Activated T-cell treated with anti-CD3 and anti-CD28 coated beads, Interleukin-2, amount 50 U/mL, for 24 hours (primary cell): ENCODE measurements at regions not wholly inside any gene's neighbourhood (a gene's known extent, or its start where the extent isn't known, plus 50 kb on each side); places are given as distances from the start of the nearest gene placed in this dataset.

Experiments used
- DNase-seq: peaks from one replicate; pipeline ENCODE4 v3.0.0-alpha.2; 2020
- H3K27ac Mint-ChIP-seq: 2 replicates; pipeline ENCODE4 v1.8.0; 2020; ENCODE audit warnings: mild to moderate bottlenecking, mixed read lengths
- H3K27me3 Mint-ChIP-seq: 2 replicates; pipeline ENCODE4 v1.8.0; 2020; ENCODE audit warnings: mixed read lengths
- H3K36me3 Mint-ChIP-seq: 2 replicates; pipeline ENCODE4 v1.8.0; 2020; ENCODE audit warnings: low read depth, mixed read lengths
- H3K4me1 Mint-ChIP-seq: 2 replicates; pipeline ENCODE4 v1.8.0; 2020; ENCODE audit warnings: low read depth, mixed read lengths
- H3K4me3 Mint-ChIP-seq: 2 replicates; pipeline ENCODE4 v1.8.0; 2020; ENCODE audit warnings: mild to moderate bottlenecking, moderate library complexity, mixed read lengths
- H3K9me3 Mint-ChIP-seq: 2 replicates; pipeline ENCODE4 v1.8.0; 2020; ENCODE audit warnings: mixed read lengths

GRCh38 chr17:69997332-69997731 lies 77.7 kb upstream of the KCNJ16 start:
- no peak for DNase-seq
- Mint-ChIP-seq H3K27ac (no peak overlapping the region), H3K9me3 (no peaks in the 10 kb centered on the region), H3K36me3 (no peaks in the 10 kb centered on the region), H3K4me1 (no peaks in the 10 kb centered on the region), H3K4me3 (no peak overlapping the region), H3K27me3 (peaks cover 2% of the 10 kb centered on the region)

GRCh38 chr17:69999253-69999652 lies 75.8 kb upstream of the KCNJ16 start:
- Mint-ChIP-seq H3K36me3 (no peaks in the 10 kb centered on the region), H3K9me3 (no peaks in the 10 kb centered on the region), H3K27me3 (peaks cover 2% of the 10 kb centered on the region), H3K27ac (no peak overlapping the region), H3K4me1 (no peaks in the 10 kb centered on the region), H3K4me3 (no peak overlapping the region)
- no peak for DNase-seq

DNA sequence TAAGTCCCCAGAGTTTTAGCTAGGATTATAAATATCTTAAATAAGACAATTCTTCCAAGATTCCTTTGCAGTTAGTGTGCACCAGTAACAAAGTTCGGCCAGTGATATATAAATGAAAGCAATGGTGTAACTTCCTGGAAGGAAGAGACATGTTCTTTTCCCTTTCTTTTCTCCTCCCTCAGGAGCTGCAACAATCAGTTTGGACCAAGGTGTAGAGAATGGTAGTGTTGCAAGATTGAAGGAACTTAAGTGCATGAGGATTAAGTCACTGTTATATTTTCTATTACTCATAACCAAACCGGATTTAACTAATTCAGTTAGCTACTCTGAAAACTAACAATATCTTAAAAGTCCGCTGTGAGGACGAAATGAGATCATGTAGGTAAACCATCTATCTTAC lies 68.9 kb upstream of the KCNJ16 start:
- Mint-ChIP-seq H3K27ac (no peak overlapping the region), H3K4me1 (no peaks in the 10 kb centered on the region), H3K9me3 (no peaks in the 10 kb centered on the region), H3K36me3 (no peaks in the 10 kb centered on the region), H3K27me3 (peaks cover 4% of the 10 kb centered on the region), H3K4me3 (no peak overlapping the region)
- DNase-seq: no peak

DNA sequence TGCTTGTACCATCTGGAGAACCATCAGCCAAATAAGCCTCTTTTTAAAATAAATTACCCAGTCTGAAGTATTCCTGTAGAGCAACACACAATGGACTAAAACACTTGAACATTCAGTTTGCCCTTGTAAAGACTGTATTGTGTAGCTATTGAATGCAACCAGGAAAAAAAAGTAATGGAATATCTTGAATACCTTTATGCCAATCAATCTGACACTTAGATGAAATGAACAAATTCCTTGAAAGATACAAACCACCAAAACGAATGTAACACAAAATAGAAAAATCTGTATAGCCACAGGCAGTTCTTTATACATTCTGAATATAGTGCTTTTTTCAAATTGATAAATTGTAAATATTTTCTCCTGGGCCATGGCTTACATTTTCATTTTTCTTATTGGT lies 63.3 kb upstream of the KCNJ16 start:
- DNase-seq: no peak
- Mint-ChIP-seq H3K9me3 (no peaks in the 10 kb centered on the region), H3K4me3 (no peak overlapping the region), H3K4me1 (no peaks in the 10 kb centered on the region), H3K27ac (no peak overlapping the region), H3K36me3 (no peaks in the 10 kb centered on the region), H3K27me3 (no peaks in the 10 kb centered on the region)

DNA sequence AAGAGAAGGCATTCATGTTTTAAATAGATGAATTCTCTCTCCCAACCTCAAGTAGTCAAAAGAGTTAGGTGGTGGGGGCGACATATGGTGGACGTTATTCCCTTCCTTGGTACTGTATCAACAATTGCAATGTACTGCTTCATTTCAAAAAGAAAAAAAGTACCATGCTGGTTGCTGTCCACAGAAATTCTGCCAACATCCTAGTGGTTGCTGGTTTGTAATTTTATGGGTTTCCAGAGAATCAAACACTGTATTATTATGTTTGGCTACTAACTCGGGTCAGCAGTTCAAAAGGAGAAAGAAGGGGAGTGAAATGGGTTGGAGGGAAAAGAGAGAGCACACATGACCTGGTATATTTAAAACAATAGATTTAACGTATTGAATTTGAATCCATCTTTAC lies 61.1 kb upstream of the KCNJ16 start:
- Mint-ChIP-seq H3K27ac (no peak overlapping the region), H3K27me3 (no peaks in the 10 kb centered on the region), H3K4me1 (no peaks in the 10 kb centered on the region), H3K9me3 (no peaks in the 10 kb centered on the region), H3K36me3 (no peaks in the 10 kb centered on the region), H3K4me3 (no peak overlapping the region)
- DNase-seq: no peak

DNA sequence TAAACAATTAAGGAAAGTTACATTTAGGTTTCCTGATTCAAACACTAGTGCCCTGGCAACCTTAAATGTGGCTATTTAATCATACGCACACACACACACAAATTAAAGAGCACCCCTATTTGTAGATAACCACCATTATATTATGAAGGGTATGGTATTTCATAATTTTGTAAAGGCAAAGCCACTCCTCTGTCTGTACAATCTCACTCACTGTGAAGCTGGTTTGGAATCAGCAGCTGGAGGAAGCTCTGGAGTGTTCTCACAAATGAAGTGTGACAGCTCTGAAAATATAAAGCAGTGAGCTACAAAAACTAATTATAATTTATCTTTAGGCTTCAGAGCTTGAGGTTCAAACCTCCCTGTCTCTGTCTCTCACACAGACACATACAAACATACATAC lies 57.9 kb upstream of the KCNJ16 start:
- Mint-ChIP-seq H3K9me3 (no peaks in the 10 kb centered on the region), H3K27me3 (no peaks in the 10 kb centered on the region), H3K4me1 (no peaks in the 10 kb centered on the region), H3K27ac (no peak overlapping the region), H3K4me3 (no peak overlapping the region), H3K36me3 (no peaks in the 10 kb centered on the region)
- no peak for DNase-seq

DNA sequence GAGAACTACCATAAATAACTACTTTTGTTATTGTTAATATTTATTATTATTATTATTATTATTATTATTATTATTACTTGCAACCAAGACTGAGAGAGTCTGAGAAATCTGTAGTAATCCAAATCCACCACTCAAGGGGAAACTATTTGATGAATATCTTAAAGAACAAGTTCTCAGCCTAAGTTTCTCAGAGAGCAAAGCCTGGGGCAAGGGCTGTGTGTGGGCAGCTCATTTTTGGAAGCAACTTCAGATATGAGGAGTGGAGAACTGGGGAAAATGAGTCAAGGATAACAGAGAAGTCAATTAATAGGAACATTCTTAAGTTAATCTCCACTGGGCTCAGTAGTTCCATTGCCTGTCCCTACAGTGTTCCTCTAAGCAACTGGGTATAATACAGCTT lies 57.1 kb upstream of the KCNJ16 start:
- no peaks in the 10 kb centered on the region for H3K27me3 Mint-ChIP-seq
- no peak for DNase-seq
- H3K36me3 Mint-ChIP-seq: no peaks in the 10 kb centered on the region
- H3K9me3 Mint-ChIP-seq: no peaks in the 10 kb centered on the region
- H3K4me3 Mint-ChIP-seq: no peak overlapping the region
- no peak overlapping the region for H3K27ac Mint-ChIP-seq
- no peaks in the 10 kb centered on the region for H3K4me1 Mint-ChIP-seq

DNA sequence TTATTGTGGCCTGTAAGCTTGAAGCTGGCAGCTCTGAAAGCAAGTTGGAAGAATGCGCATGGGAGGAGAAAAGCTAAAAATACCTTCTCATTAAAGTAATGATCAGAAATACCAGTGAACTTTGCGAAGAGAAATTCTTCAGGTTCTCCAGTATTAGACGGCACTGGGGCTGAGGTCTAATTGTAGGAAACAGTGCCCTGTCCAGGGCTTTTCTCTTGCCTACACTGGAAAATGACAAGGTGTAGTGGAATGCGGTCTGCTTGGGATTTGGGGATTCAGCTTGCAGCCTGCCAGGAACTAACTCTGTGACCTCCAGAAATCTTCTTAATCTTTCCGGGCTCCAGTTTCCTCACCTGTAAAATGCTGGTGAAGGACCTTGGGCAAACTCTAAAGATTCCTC lies 53.3 kb upstream of the KCNJ16 start:
- Mint-ChIP-seq H3K9me3 (no peaks in the 10 kb centered on the region), H3K36me3 (no peaks in the 10 kb centered on the region), H3K4me3 (no peak overlapping the region), H3K27ac (no peak overlapping the region), H3K4me1 (no peaks in the 10 kb centered on the region), H3K27me3 (no peaks in the 10 kb centered on the region)
- no peak for DNase-seq

- Mint-ChIP-seq H3K27me3 (no peaks in the 10 kb centered on the region), H3K4me1 (no peaks in the 10 kb centered on the region), H3K36me3 (no peaks in the 10 kb centered on the region), H3K27ac (no peak overlapping the region), H3K4me3 (no peak overlapping the region), H3K9me3 (no peaks in the 10 kb centered on the region)
- DNase-seq: no peak
Observed at GRCh38 chr17:70022175-70022574, 52.9 kb upstream of the KCNJ16 start.

DNA sequence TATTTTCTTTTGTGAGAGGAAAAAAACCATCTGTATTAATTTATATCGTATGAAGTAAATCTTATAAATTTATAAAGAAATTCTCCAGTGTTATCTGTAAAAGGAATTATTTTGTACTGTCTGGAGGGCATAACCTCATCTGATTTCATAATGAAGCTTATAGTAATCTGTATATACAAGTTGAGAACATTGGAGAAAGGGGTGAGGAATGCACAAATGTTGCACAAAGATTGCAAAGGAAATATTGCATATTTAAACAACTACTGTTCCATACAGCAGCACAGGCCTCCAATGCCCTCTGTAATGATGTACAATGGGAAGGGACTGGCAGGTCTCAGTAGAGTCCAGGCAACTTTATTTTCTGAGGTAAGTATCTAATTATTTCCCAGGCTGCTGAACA lies 50.8 kb upstream of the KCNJ16 start:
- Mint-ChIP-seq H3K9me3 (no peaks in the 10 kb centered on the region), H3K4me3 (no peak overlapping the region), H3K36me3 (no peaks in the 10 kb centered on the region), H3K4me1 (no peaks in the 10 kb centered on the region), H3K27me3 (peaks cover 3% of the 10 kb centered on the region), H3K27ac (no peak overlapping the region)
- DNase-seq: no peak
